ENCODE measurements at regions not wholly inside any gene's neighbourhood (a gene's known extent, or its start where the extent isn't known, plus 50 kb on each side); places are given as distances from the start of the nearest gene placed in this dataset.

GRCh38 chr3:18901571-18901970 is 246.7 kb upstream of the KCNH8 start:
- H3K4me1 ChIP-seq: peaks cover 0 to 14% (median 0%) of the 10 kb centered on the region in 4 donors
- H3K27ac ChIP-seq: no peak overlapping the region
- no peaks in the 10 kb centered on the region for H3K27me3 ChIP-seq
- H3K4me3 ChIP-seq: no peak overlapping the region
- 65 to 71% methylated on average over 2 of the region's 2 CpGs for WGBS, 2 donors
- DNase-seq (ENCODE audit: low spot score in 2 of 2): no peak
- no peaks in the 10 kb centered on the region for H3K9me3 ChIP-seq
- H3K36me3 ChIP-seq: no peaks in the 10 kb centered on the region
- TF ChIP-seq POLR2A (IDR thresholded peaks at IDR 0.05): no peak
- no peak for TF ChIP-seq EP300 (IDR thresholded peaks at IDR 0.05)
- TF ChIP-seq, protein P1, sequence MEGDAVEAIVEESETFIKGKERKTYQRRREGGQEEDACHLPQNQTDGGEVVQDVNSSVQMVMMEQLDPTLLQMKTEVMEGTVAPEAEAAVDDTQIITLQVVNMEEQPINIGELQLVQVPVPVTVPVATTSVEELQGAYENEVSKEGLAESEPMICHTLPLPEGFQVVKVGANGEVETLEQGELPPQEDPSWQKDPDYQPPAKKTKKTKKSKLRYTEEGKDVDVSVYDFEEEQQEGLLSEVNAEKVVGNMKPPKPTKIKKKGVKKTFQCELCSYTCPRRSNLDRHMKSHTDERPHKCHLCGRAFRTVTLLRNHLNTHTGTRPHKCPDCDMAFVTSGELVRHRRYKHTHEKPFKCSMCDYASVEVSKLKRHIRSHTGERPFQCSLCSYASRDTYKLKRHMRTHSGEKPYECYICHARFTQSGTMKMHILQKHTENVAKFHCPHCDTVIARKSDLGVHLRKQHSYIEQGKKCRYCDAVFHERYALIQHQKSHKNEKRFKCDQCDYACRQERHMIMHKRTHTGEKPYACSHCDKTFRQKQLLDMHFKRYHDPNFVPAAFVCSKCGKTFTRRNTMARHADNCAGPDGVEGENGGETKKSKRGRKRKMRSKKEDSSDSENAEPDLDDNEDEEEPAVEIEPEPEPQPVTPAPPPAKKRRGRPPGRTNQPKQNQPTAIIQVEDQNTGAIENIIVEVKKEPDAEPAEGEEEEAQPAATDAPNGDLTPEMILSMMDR (IDR thresholded peaks at IDR 0.05): no peak

GRCh38 chr3:18900994-18901393 is 247.3 kb upstream of the KCNH8 start:
- WGBS, 2 donors: 3 to 7% methylated on average over 3 of the region's 3 CpGs
- DNase-seq (ENCODE audit: low spot score in 2 of 2): no peak
- no peaks in the 10 kb centered on the region for H3K36me3 ChIP-seq
- no peaks in the 10 kb centered on the region for H3K9me3 ChIP-seq
- no peaks in the 10 kb centered on the region for H3K27me3 ChIP-seq
- H3K4me3 ChIP-seq: no peak overlapping the region
- H3K4me1 ChIP-seq: peaks cover 0 to 14% (median 0%) of the 10 kb centered on the region in 4 donors
- peak overlapping the region in 1 of 4 donors; percentile 23 for H3K27ac ChIP-seq
- TF ChIP-seq POLR2A (IDR thresholded peaks at IDR 0.05) (no peak), EP300 (IDR thresholded peaks at IDR 0.05) (no peak)
- TF ChIP-seq, protein P1 (IDR thresholded peaks at IDR 0.05): no peak

DNA sequence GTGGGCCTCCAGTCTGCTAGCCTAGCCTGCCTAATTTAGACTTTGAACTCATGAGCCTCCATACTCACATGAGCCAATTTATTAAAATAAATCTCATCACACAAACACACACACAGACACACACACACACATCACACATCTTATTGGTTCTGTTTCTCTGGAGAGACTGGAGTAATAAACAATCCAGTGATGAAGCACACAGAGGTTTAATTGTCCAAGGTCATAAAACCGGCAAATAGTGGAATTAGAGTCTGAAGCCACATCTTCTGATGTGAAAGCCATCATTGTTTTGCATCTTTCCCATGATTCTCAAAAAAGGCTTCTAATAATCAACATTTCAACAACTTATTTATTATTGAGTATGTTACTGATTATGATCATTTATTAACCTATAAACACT is 249.4 kb upstream of the KCNH8 start:
- no peaks in the 10 kb centered on the region for H3K9me3 ChIP-seq
- no peak overlapping the region for H3K4me3 ChIP-seq
- H3K27ac ChIP-seq: no peak overlapping the region
- no peaks in the 10 kb centered on the region for H3K27me3 ChIP-seq
- TF ChIP-seq, protein P1 (IDR thresholded peaks at IDR 0.05): no peak
- no peak for TF ChIP-seq POLR2A (IDR thresholded peaks at IDR 0.05)
- TF ChIP-seq EP300 (IDR thresholded peaks at IDR 0.05): no peak
- no peak for DNase-seq (ENCODE audit: low spot score in 2 of 2)
- peaks cover 0 to 14% (median 0%) of the 10 kb centered on the region in 4 donors for H3K4me1 ChIP-seq
- no peaks in the 10 kb centered on the region for H3K36me3 ChIP-seq
- WGBS, 2 donors: 31 to 53% methylated on average over 1 of the region's 1 CpG

- TF ChIP-seq, protein P1 (IDR thresholded peaks at IDR 0.05): no peak
- TF ChIP-seq POLR2A (IDR thresholded peaks at IDR 0.05): no peak
- TF ChIP-seq EP300 (IDR thresholded peaks at IDR 0.05): no peak
- H3K4me3 ChIP-seq: no peak overlapping the region
- no peaks in the 10 kb centered on the region for H3K9me3 ChIP-seq
- no peaks in the 10 kb centered on the region for H3K4me1 ChIP-seq
- H3K27me3 ChIP-seq: no peaks in the 10 kb centered on the region
- no peak overlapping the region for H3K27ac ChIP-seq
- no peaks in the 10 kb centered on the region for H3K36me3 ChIP-seq
- WGBS, 2 donors: 63 to 77% methylated on average over 1 of the region's 1 CpG
- no peak for DNase-seq (ENCODE audit: low spot score in 2 of 2)
Measured at GRCh38 chr3:18892756-18893155, 255.6 kb upstream of the KCNH8 start.

GRCh38 chr3:18892047-18892446 is 256.3 kb upstream of the KCNH8 start:
- WGBS, 2 donors: 94 to 100% methylated on average over 2 of the region's 2 CpGs
- Histone ChIP-seq H3K27ac (no peak overlapping the region), H3K36me3 (no peaks in the 10 kb centered on the region), H3K4me3 (no peak overlapping the region), H3K27me3 (no peaks in the 10 kb centered on the region), H3K9me3 (no peaks in the 10 kb centered on the region), H3K4me1 (no peaks in the 10 kb centered on the region)
- no peak for DNase-seq (ENCODE audit: low spot score in 2 of 2)
- TF ChIP-seq, protein P1 (IDR thresholded peaks at IDR 0.05): no peak
- TF ChIP-seq POLR2A (IDR thresholded peaks at IDR 0.05): no peak
- TF ChIP-seq EP300 (IDR thresholded peaks at IDR 0.05): no peak
